ENCODE measurements at regions not wholly inside any gene's neighbourhood (a gene's known extent, or its start where the extent isn't known, plus 50 kb on each side); places are given as distances from the start of the nearest gene placed in this dataset.

DNA sequence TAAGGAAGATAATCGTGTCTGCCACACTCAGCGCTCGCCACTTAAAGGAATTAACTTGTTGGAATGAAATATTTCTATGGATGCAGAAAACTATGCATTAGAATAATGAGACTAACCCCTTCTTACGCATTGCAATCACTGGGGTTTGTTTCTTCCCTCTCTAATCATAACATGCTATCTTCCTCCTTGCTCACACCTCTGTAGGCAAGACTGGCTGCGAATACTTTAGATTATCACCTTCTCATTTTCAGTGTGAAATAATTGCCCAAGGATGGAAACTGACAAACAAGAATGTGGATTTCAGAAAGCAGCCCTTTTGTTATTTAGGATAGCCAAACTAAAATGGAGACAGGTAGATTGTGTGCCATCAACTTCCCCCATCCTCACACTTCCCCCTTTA, 349.4 kb downstream of the MID1IP1 start:
- DNase-seq, result no peak

DNA sequence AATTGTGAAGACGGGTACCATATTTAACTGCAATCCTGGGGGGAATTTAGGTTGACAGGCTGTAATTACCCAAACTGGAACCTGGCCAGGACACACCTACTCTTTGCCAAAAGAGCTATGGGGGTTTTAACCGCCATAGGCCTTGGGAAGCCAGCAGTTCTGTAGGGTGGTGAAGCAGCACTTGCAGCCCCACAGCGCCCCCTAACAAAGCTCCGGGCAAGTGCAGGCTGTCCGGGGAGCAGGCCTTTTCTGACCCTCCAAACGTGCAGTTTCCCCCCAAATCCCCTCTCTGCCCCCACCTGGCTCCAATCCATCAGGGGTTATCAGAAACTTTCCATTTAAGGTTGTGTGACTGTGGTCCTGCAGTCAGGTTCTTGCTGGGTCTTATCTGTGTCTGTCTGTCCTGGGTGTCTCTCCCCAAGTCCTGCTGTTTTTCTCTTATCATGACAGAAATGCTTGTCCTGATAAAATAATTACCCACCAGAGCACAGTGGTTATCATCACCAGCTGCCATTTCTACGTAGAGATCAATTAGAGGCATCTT, 350.9 kb downstream of the MID1IP1 start:
- peak in 1 of 2 experiments; percentile 55 for DNase-seq

DNA sequence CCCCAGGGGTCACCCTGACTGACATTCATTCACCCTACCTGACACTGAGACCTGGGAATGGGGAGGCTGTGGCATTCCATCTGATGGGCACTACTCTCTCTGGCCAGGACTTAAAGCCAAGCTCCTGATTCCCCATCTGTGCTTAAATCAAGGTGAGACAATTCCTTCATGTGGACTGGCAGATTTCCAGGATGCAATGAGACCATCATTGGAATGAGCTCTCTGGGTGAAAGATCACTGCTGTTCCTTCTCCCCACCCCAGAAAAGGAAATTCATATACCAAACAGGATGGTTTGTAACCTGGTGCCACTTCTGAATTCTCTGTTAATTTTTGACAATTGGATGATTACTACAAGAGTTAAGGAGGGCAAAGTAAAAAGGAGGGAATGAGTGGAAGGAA, 354.8 kb downstream of the MID1IP1 start:
- DNase-seq, result no peak

DNA sequence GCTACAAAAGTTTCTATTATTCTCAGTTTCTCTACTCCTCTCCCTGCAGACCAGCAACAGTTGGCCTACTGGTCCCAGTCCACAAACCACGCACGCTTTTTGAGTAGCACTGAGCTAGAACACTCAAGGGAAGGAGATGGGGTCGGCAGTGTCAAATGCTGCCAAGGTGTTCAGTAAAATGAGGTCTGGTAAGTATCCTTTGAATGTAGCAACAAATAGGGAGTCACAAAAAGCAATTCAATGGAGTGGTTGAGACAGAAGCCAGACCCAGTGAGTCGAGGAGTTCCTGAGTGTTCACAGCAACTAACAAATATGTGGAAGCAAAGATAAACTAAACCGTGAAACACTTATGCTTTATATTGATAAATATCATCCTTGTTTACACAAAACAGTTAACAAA, 355.7 kb downstream of the MID1IP1 start:
- DNase-seq, result no peak

DNA sequence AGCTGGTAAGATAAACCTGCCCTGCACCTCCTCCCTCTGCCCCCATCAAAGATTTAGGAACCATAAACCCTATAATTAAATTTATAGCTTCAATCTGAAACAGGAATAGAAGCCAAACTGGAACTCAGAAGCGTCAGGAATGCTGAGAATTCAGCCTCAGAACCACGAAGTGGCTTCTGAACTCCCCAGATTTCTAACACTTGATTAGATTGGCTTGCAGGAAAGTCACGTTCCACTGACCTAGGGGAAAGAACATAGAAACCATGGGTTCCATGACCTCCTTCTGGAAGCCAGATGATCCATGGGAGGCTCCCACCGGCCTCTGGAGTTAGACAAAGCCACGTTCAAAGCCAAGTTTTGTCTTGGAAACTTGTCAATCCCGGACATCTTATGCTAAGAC, 356.5 kb downstream of the MID1IP1 start:
- no peak for DNase-seq

DNA sequence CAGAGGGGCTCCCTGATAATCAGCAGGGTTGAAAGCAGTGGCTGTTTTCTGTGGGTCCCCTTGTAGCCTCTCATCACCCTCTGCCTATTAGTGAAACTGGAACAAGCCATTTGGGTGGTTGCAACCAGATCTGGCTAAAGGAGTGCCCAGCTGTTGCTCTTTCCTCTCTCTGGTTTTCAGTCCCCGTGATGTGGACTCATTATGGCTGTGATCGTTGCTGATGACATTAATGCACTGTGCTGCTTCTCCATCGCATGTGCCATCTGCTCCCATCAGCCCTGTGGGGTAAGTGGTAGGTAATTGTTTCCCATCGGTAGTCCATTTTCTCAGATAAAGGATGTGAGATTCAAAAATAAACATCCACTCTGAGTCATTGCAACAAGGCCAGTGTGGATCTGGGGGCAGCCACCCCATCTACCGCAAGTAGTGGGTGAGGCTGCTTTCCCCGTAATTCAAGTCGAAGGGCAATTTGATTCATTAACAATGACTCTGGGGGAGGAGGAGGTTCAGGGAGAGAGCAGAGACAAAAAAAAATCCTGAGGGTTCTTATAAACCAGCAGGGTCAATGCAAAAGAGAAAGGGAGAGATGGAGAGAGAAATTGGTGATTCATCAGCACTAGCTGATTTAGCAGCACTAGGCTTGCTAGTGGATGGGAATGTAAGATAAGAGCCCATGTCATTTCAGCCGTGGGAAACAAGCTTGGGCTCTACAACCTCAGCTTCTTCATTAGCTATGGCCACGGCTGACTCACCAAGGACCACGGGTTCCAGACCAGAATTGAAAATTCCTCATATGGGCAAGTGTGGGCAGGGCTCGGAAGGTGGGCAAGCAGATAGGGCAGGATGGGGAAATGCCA, 357.8 kb downstream of the MID1IP1 start:
- no peak for DNase-seq

DNA sequence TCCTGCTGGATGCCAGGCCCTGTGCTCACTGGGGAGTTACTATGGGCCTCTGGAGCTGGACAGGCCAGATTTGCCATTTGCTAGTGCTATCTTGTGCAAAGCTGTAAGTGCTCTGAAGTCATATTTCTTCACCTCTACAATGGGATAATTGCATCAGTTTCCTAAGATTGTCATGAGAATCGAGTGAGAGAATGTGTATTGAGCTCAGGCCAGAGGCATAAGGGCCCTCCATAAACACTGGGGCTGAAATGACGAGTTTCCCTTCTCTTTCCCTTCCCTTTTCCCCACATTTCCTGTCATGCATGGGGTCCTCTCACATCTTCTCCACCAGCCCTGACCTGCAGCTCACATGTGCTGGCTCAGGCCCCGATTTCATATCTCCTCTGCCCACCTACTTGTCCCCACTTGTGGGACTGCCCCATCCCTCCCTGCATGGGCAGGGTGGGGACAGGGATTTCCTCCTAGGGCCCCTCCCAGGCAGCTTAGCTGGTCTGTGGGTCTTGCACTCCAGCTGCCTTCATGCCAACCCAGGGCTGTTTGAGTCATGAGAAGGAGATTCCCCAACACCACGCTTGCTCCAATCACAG, 358.8 kb downstream of the MID1IP1 start:
- DNase-seq, result no peak

DNA sequence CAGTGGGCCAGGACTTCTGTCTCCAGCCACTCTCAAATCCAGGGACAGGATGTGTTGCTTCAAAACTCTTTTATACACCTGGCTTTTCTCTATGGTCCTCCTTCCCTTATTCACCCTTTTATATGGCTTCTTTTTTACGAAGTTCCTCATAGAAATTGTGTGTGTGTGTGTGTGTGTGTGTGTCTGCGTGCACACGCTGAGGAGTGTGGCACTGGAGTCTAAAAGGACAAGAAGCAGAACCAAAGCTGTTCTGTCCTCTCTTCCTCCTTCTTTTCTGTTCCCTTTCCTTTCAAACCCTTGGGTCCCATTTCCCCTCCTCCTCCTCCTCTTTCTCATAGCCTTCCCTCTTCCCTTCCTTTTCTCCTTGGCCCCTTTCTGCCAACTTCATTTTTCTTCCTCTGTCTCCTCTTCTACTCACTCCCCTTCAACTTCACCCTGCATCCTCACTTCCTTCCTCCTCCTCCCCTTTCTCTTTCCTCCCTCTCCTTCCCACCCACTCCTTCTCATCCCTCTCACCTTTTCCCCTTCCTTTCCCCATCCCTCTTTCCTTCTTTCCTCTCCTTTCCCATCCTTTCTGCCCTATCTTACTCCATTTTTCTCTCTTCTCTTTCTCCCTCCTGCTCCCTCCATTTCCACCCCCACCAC, 360.5 kb downstream of the MID1IP1 start:
- no peak for DNase-seq

DNA sequence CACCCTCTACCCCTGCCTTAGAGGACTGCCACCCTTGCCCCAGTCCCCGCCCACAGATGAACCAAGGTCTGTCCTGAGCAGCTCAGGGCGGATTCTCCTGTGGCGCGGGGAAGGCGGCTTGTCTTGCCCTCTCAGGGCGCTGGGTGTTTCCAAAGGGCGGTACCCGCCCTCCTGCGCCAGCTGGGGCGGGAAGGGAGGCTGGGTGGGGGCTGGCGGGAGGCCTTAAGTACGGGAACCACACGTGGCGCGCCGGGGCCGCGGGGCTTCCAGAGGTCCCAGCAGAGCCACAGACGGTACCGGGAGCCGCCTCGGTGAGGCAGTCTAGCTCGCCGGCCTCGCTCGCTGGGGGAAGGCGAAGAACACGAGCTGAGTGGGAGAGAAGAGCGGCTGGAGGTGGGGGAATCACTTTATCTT, 361.1 kb downstream of the MID1IP1 start:
- no peak for DNase-seq

DNA sequence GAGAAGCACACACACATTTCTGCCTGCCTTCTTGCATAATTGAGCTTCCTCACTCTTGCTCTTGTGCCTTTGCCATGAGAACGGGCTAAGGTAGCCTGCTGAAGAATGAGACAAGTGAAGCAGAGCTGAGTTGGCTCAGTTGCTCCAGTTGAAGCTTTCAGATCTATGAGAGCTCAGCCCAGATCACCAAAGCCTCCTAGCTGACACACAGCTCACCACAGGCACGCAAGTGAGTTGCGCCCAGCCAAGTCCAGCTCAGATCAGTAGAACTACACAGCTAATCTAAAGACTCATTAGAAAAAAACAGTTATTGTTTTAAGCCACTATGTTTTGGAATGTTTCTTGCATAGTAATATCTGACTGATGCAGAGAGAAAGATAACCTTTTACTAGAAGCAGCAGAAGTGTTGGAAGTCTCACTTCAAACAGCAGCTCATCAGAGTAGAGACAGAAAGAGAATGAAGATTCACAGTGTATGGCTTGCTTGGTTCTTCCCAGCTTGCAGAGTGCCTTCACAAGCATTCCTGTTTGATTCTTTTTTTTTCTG, 362.4 kb downstream of the MID1IP1 start:
- DNase-seq, result no peak

DNA sequence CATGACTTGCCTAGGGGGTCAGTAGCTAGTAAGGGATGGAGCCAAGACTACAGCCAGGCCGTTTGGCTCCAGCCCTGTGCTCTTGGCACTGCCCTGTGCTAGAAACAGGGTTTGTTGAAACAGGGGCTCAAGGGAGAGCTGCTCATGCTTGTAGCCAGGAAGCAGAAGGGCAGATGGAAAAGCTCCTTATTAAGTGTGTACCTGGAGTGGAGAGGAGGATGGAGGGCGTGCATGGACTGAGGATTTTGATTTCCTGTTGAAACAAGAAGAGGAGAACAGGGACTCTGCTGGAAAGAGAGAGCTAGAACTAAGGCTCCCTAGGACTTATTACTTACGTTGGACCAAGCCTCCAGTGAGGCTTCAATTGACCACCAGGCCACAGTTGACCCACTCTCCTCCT, 363.0 kb downstream of the MID1IP1 start:
- no peak for DNase-seq

DNA sequence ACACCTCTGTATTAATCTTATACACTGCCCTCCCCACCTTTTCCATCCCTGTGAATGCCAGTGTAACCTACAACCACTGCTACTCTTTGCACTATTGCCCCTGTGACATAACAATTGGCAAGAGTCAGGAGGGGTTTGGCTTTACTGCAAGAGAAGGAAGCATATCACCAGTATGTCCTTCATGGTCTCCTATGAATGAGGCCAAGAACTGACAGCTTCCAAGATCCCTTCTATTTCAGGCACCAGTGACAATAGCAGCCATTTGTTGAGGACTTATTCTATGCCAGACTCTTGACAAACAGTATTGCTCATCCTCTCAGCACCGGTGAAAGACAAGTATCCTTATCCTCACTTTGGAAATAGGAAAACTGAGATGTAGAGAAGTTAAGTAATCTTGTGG, 363.9 kb downstream of the MID1IP1 start:
- no peak for DNase-seq

DNA sequence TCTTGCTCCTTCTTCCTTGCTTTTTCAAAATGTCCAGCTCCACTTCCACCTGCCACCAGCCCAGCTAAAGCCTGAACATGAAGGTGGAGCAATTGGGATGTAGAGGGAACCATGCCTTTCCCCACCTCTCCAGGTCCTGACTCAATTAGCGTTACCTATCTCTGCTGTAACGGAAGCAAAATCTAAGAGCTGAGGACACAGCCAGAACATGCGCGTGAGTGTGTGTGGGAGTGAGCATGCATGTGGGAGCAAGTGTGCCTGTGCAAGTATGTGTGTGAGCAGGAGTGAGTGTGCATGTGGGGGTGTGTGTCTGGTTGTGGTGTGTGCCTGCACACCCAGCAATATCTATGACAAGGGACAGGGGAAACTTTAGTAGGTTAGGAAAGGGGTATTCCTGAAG, 364.5 kb downstream of the MID1IP1 start:
- no peak for DNase-seq

DNA sequence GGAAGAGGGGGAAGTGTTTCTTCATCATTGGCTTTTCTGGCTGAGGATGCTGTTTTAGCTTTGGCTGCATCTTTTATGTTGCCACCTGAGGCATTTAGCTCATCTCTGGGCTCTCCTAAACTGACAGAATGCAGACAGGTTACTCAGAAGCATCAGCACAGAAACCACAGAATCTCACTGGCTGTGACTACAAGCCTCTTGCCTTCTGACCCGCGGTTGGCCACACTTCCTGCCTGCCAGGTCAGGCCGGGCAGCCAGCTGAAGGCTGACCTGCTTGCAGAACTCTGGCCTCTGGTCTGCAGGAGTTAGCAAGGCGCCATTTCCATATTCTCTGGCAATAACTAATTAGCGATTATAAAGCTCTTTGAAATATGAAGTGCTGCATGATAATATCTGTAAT, 366.5 kb downstream of the MID1IP1 start:
- no peak for DNase-seq

DNA sequence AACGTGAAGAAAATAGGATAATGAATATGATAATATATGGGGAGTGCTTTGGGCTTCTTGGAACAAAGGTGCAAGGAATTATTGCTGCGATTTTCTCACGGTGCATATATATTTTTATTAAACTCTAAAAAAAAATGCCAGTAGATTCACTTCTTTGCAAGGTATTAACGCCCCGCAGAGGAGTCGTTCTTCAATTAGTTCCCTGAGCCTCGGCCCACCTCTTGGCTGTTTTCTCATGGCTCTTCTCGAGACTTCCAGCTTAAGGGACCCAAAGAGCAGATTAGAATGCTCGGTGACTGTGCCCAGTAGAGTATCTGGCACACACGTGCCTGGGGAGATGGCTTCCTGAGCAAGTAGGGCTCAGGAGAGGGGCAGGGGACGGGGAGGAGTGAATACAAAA, 367.4 kb downstream of the MID1IP1 start:
- DNase-seq, result no peak

DNA sequence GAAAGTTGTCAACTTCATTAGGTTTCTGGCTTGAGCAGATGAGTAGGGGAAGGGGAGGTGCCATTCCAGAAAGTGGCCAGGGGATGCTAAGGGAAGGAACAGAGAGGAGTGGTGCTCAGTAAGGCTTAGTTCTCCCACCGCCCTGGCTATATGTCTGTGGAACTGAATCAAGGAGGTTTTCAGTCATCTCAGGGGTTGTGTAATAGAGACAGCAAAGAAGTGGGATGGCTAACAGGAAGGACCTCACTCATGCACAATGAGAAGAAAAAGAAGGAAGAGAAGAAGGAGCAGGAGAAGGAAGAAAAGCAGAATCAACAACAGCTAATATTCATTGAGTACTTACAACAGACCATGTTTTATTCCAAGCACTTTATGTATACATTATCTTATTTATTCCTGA, 368.7 kb downstream of the MID1IP1 start:
- no peak for DNase-seq

DNA sequence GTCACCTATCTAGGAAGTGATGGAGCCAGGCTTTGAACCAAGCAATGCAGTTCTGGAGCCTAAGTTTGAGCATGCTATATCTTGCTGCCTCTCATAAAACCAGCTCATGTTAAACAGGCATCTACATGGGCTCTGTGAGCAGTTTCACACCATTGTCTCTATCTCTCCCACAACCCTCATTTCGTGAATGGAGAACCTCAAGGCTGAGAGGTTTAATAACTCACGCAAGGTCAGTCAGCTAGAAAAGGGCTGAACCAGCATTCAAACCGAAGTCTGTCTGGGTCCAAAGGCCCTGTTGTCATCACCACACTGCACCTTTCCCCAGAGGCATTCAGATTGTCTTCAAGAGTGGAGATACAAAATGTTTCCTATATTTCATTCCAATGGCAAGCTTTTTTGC, 369.2 kb downstream of the MID1IP1 start:
- no peak for DNase-seq

DNA sequence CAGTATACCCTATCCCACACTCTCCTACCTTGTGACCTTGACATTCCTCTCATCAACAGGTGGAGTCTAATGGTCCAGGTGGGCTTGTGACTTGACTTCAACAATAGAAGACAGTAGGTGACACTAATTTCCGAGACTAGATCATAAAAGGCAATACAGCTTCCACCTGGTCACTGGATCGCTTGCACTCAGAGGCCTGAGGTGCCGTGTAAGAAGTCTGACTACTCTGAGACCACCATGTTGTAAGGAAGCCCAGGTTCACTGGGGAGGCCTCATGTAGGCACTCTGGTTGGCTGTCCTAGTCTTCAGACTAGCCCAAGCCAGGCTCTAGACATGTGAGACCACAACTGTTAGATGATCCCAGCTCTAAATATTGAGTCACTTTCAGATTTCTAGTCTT, 370.4 kb downstream of the MID1IP1 start:
- no peak for DNase-seq

DNA sequence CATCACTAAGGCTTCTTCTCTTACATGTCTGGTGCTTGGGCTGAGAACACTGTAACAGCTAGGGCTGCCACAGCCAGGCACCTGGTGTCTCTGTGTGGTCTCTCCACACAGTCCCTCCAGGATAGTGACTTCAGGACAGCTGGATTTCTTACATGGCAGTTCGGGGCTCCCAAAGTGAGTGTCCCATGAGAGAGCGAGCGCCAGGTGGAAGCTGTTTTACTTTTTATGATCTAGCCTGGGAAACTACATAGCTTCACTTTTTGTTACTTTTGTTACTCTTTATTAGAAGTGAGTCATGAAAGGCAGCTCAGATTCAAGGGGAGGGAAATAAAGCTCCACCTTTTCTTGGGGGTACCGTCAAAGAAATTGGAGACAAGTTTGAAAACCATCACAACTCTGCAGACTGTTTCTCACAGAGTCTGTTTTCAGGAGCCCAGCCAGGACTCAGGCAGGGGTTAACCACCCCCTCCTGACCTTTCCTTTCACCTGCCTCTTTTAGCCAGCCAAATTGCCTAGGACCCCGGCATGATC, 373.0 kb downstream of the MID1IP1 start:
- no peak for DNase-seq

DNA sequence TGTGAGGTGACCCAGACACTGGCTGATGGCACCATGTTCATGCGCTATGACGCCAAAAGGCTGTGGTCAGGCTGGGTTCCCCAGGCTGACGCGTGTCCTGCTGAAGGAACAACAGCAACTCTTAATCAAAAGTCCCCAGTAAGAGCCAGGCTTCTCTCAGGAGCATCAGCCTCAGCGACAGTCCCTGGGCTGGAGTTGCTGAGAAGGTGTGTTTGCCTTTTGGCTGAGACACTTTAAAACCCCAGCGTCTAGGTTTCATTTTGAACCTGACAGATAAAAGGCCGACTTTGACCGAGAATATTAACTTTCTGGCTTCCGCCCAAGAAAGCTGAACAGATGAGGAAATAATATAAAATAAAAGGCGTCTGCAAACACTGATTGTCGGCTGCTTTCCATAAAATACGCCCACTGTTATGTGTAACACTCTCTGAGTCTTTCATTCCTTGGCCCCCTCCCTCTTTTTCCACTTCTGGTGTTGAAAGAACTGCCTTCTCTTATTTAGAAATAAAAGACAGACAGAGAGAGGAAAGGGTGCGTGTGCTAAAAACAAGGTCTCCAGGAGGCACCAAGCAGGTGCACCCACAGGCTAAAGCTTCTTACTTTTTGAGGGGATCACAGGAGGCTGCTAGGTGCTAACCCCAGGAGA, 373.6 kb downstream of the MID1IP1 start:
- no peak for DNase-seq

DNA sequence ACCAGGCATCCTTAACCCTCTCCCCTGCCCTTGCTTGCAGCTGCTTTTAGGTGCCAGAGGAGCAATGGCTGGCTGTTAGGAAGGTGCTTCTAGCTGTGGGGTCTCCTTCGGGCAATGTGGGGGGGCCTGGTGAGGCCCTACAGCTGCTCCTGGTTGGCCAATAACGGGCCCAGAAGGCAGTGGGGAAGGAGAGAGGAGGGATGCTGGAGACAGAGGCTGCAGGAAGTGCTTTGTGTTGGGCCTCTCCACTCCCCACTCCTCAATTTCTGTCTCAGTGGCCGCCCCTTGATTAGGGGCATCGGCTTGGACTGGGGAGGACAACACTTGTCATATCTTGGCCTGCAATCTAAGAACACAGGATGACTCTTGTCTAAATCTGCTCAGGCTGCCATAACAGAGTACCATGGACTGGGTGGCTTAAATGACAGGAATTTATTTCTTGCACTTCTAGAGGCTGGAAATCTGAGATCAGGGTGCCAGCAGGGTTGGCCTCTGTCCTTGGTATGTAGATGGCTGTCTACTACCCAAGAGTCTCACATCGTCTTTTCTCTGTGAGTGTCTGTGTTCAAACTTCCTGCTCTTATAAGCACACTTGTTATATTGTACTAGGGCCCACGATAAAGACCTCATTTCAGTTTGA, 374.3 kb downstream of the MID1IP1 start:
- DNase-seq, result no peak

DNA sequence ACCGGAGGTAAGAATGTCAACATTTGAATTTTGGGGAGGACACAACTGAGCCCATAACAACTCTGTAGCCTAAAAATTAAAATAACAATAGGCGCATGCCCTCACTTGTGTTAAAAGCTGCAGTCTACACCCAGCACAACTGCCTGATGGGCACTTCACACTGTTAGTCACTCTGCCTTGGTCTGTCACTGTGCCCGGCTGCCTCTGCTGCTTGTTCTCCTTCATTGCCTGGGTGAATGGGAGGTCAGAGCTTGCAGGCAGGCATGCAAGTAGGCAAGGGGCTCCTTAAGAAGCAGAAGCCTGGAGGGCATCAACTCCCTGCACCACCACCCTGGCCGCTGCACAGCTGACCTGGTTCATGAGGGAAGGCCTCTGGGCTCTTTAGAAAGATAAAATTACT, 374.8 kb downstream of the MID1IP1 start:
- no peak for DNase-seq

Data from NCI-H526 (cell line).